Smooth muscle cell (in vitro differentiated cells): ENCODE measurements at regions not wholly inside any gene's neighbourhood (a gene's known extent, or its start where the extent isn't known, plus 50 kb on each side); places are given as distances from the start of the nearest gene placed in this dataset.
A peak's percentile ranks its signal among the peaks of the same experiment; 100 is the strongest.
"Not testable (repeated sequence)": the region's sequence is repeated elsewhere in the genome, so short reads cannot be mapped to it uniquely, and the experiment has no call there.

Experiments
- DNase-seq: peaks from one replicate; lab custom pipeline; 2025; ENCODE audit not compliant: unreplicated experiment; lab: John Stamatoyannopoulos, UW
- H2AFZ ChIP-seq: fragments of 200-600 bp; sonication (generic); 2 replicates; pipeline ENCODE4 v1.6.0; 2016; ENCODE audit warnings: antibody characterized with exemption, low read depth, mild to moderate bottlenecking
- H3F3A ChIP-seq: fragments of 200-600 bp; sonication (generic); 2 replicates; pipeline ENCODE4 v1.6.0; 2017; ENCODE audit warnings: antibody characterized with exemption, low read depth
- H3K27ac ChIP-seq: fragments of 200-600 bp; sonication (generic); 2 replicates; pipeline ENCODE4 v1.5.1; 2016; ENCODE audit warnings: low read depth, mild to moderate bottlenecking
- H3K27me3 ChIP-seq: fragments of 200-600 bp; sonication (generic); 2 replicates; pipeline ENCODE4 v1.6.1; 2016; ENCODE audit warnings: low read depth, mild to moderate bottlenecking
- H3K36me3 ChIP-seq: fragments of 200-600 bp; sonication (generic); 2 replicates; pipeline ENCODE4 v1.5.1; 2016; ENCODE audit warnings: low read depth
- H3K4me1 ChIP-seq: fragments of 200-600 bp; sonication (generic); 2 replicates; pipeline ENCODE4 v1.5.1; 2016; ENCODE audit warnings: low read depth
- H3K4me2 ChIP-seq: fragments of 200-600 bp; sonication (generic); 2 replicates; pipeline ENCODE4 v1.6.0; 2016; ENCODE audit warnings: mild to moderate bottlenecking
- H3K4me3 ChIP-seq: fragments of 200-600 bp; sonication (generic); 2 replicates; pipeline ENCODE4 v1.5.1; 2016; ENCODE audit warnings: mild to moderate bottlenecking
- H3K79me2 ChIP-seq: fragments of 200-600 bp; sonication (generic); 2 replicates; pipeline ENCODE4 v1.6.0; 2016; ENCODE audit warnings: low read depth, mild to moderate bottlenecking
- H3K9ac ChIP-seq: fragments of 200-600 bp; sonication (generic); 2 replicates; pipeline ENCODE4 v1.6.0; 2016; ENCODE audit warnings: low read depth
- H3K9me3 ChIP-seq: fragments of 200-600 bp; sonication (generic); replicated peaks from 2 replicates; pipeline ENCODE4 v1.5.1; 2016; ENCODE audit warnings: low read depth
- H4K20me1 ChIP-seq: fragments of 200-600 bp; sonication (generic); 2 replicates; pipeline ENCODE4 v1.6.0; 2016; ENCODE audit warnings: low read depth
- WGBS: methylation state at CpG from one replicate; pipeline ENCODE4 v1.1.7; 2016; ENCODE audit warnings: low lambda C conversion rate; 5-methylcytosine and 5-hydroxymethylcytosine counted together
- TF ChIP-seq, protein P1 (sequence below): fragments of 200-600 bp; sonication (generic); IDR thresholded peaks from 2 replicates; pipeline ENCODE4 v1.5.1; 2017; ENCODE audit warnings: borderline replicate concordance, mild to moderate bottlenecking, antibody characterized with exemption; ENCODE audit not compliant: insufficient read depth, poor library complexity, severe bottlenecking

- no peaks in the 10 kb centered on the region for H3K9me3 ChIP-seq
- H2AFZ ChIP-seq, result no peak overlapping the region
- H3F3A ChIP-seq, result no peaks in the 10 kb centered on the region
- TF ChIP-seq, protein P1, sequence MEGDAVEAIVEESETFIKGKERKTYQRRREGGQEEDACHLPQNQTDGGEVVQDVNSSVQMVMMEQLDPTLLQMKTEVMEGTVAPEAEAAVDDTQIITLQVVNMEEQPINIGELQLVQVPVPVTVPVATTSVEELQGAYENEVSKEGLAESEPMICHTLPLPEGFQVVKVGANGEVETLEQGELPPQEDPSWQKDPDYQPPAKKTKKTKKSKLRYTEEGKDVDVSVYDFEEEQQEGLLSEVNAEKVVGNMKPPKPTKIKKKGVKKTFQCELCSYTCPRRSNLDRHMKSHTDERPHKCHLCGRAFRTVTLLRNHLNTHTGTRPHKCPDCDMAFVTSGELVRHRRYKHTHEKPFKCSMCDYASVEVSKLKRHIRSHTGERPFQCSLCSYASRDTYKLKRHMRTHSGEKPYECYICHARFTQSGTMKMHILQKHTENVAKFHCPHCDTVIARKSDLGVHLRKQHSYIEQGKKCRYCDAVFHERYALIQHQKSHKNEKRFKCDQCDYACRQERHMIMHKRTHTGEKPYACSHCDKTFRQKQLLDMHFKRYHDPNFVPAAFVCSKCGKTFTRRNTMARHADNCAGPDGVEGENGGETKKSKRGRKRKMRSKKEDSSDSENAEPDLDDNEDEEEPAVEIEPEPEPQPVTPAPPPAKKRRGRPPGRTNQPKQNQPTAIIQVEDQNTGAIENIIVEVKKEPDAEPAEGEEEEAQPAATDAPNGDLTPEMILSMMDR, result no peak
- no peaks in the 10 kb centered on the region for H3K79me2 ChIP-seq
- H3K27me3 ChIP-seq, result no peaks in the 10 kb centered on the region
- no peak overlapping the region for H3K4me2 ChIP-seq
- no peak overlapping the region for H3K9ac ChIP-seq
- no peaks in the 10 kb centered on the region for H3K36me3 ChIP-seq
- H3K27ac ChIP-seq, result no peak overlapping the region
- H3K4me3 ChIP-seq, result no peak overlapping the region
- H3K4me1 ChIP-seq, result no peaks in the 10 kb centered on the region
- DNase-seq, result no peak
- no peaks in the 10 kb centered on the region for H4K20me1 ChIP-seq
Measured at GRCh38 chr16:54879681-54880080, 51.0 kb upstream of the IRX5 start.

DNA sequence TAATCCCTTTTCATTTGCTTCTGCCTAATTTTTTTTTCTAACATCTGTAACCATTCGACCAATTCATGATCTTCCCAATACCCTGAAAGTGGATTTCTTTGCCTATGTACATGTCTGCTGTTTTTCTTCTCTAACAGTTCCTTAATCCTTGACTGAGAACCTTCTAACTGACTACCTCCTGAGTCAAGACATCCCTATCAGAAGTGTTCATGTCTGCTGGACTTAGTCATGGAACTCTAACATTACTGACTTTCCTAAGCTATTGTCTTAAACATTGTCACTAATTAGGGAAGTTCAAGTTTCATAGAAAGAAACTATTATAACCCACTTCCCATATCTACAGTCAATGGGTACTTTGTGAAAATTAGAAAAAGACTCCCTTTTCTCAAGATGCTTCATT, 52.4 kb upstream of the IRX5 start:
- Histone ChIP-seq H3K36me3 (no peaks in the 10 kb centered on the region), H3F3A (no peaks in the 10 kb centered on the region), H3K9me3 (no peaks in the 10 kb centered on the region), H3K27ac (peak overlapping the region; percentile 24), H3K27me3 (no peaks in the 10 kb centered on the region), H4K20me1 (no peaks in the 10 kb centered on the region), H3K9ac (no peak overlapping the region), H3K4me2 (no peak overlapping the region), H3K79me2 (no peaks in the 10 kb centered on the region), H3K4me3 (no peak overlapping the region), H2AFZ (no peak overlapping the region), H3K4me1 (no peaks in the 10 kb centered on the region)
- no peak for DNase-seq
- TF ChIP-seq, protein P1, result no peak
- WGBS, result 22% methylated on average over 1 of the region's 1 CpG

GRCh38 chr16:54875443-54875842, 55.2 kb upstream of the IRX5 start:
- no peak overlapping the region for H2AFZ ChIP-seq
- H3K9me3 ChIP-seq, result no peaks in the 10 kb centered on the region
- H3K27ac ChIP-seq, result no peak overlapping the region
- DNase-seq, result no peak
- no peaks in the 10 kb centered on the region for H3K36me3 ChIP-seq
- H4K20me1 ChIP-seq, result no peaks in the 10 kb centered on the region
- no peaks in the 10 kb centered on the region for H3F3A ChIP-seq
- TF ChIP-seq, protein P1, result no peak
- no peaks in the 10 kb centered on the region for H3K4me1 ChIP-seq
- H3K27me3 ChIP-seq, result no peaks in the 10 kb centered on the region
- no peak overlapping the region for H3K4me2 ChIP-seq
- H3K9ac ChIP-seq, result no peak overlapping the region
- no peaks in the 10 kb centered on the region for H3K79me2 ChIP-seq
- WGBS, result 87% methylated on average over 1 of the region's 1 CpG
- H3K4me3 ChIP-seq, result no peak overlapping the region

DNA sequence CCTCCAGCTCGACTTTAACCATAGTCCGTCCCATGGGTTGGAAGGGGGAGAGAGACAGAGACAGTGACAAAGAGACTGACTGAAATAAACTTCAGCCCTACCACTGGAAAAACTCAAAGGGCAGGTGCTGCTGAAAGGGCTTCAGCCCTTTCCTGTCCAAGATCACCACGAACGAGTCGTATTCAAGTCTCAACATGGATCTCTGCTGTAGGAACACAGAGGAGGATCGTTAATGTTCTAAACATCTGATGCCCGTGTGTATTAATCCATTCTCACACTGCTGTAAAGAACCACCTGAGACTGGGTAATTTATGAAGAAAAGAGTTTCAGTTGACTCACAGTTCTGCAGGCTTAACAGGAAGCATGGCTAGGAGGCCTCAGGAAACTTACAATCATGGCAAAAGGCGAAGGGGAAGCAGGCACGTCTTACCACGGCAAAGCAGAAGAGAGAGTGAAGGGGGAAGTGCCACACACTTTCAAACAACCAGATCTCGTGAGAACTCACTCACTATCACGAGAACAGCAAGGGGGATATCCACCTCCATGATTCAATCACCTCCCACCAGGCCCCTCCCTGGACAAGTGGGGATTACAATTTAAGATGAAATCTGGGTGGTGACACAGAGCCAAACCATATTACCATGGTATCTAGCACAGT, 56.8 kb upstream of the IRX5 start:
- H3K9ac ChIP-seq, H3K9me3 ChIP-seq, H3K79me2 ChIP-seq, H3K4me2 ChIP-seq, H2AFZ ChIP-seq, H3F3A ChIP-seq, H3K36me3 ChIP-seq, H3K4me3 ChIP-seq, H3K27ac ChIP-seq, H3K27me3 ChIP-seq, H3K4me1 ChIP-seq, DNase-seq, H4K20me1 ChIP-seq: not testable (repeated sequence)
- 90% methylated on average over 12 of the region's 12 CpGs for WGBS
